ENCODE measurements at regions not wholly inside any gene's neighbourhood (a gene's known extent, or its start where the extent isn't known, plus 50 kb on each side); places are given as distances from the start of the nearest gene placed in this dataset.

DNA sequence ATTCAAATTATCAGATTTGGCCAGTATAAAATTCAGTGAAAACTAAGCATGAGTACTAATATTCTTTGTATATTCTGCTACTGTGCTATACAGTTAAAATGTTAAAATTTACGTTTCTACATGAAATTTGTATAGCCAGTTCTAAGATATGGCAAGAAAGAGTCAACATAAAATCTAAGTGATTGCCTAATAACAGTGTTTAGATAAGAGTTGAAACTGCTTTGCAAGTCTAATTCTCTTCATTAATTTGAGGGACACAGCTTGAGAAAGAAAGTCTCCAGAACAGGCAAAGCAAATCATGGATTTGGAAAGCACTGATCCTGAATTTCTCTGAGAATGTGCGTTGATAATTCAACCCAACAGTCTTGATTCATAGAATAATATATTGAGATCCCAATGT is 630.9 kb upstream of the USP24 start:
- DNase-seq (ENCODE audit: missing footprints) (no peak), ATAC-seq (no peak)
- intact Hi-C loops (cut with DNase I), result no loop called here

- DNase-seq (ENCODE audit: missing footprints) (no peak), ATAC-seq (no peak)
- intact Hi-C loops (cut with DNase I), result no loop called here
These were observed 629.2 kb upstream of the USP24 start for GRCh38 chr1:55844322-55844721.

GRCh38 chr1:55839626-55840025 is 624.5 kb upstream of the USP24 start:
- no peak for DNase-seq (ENCODE audit: missing footprints)
- no peak for ATAC-seq
- intact Hi-C loops (cut with DNase I), result no loop called here

DNA sequence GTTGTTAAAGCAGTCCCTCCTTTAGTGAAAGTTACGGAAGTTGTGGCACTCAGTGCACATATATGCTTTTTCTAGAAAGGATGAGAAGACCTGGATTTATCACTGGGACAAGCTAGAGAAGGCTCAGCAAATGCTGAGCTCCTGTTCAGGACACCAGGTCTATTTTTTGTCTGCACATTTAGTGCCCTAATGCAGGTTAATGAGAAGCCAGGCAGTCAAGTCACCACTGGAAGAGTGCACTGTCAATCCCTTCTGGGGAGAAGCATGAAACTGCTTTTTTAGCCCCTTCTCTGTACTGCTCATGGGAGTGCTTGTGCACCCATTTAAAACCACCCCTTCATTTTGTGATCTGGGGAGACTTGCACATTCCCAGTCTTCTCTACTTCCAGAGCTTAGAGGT is 624.1 kb upstream of the USP24 start:
- intact Hi-C loops (cut with DNase I), result no loop called here
- DNase-seq (ENCODE audit: missing footprints) (no peak), ATAC-seq (no peak)

- intact Hi-C loops (cut with DNase I), result no loop called here
- no peak for ATAC-seq
- DNase-seq (ENCODE audit: missing footprints), result no peak
These were observed 620.9 kb upstream of the USP24 start for GRCh38 chr1:55836086-55836485.

DNA sequence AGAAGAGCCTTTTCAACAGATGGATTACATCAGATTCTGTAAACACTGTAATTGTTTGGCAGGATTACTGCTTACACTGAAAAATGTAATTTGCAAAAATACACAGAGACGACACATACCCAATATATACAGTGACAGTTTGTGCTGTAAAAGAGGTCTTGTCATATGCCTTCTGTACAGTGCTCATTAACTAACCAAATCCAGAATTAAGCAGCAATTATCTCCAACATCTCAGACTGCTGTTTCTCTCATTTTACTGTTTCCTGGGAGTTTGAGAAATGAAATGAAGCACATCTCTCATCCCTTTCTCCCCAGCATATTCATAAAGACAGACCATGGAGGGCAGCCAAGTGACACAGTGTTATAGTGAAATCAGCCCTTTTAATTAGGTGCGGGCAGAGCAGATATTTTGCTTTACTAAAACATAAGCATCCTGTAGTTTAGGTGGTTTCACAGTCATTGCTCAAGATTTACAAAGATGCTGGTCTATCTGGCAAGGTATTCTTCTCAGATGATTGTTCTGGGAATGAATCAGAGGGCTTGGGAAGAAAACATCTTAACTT is 618.4 kb upstream of the USP24 start:
- no peak for ATAC-seq
- intact Hi-C loops (cut with DNase I), result no loop called here
- no peak for DNase-seq (ENCODE audit: missing footprints)

DNA sequence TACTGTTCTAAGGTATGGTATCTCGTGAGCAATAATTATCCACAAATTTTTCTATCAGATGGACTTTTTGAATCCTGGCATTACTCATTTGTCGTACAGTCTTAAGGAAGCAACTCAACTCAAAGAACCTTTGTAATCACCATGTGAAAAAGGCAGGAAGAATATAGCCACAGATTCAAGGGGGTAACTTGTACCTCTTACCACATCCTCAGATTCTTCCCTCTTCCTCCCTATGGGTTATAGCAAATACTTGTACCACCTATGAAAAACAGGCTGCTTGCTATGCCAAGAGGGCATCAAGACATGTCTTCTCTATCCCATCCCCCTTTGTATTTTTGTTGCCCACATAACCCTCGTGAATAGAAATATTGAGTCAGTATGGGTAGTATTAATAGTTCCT is 616.6 kb upstream of the USP24 start:
- intact Hi-C loops (cut with DNase I), result no loop called here
- DNase-seq (ENCODE audit: missing footprints), result no peak
- ATAC-seq, result no peak

GRCh38 chr1:55828044-55828443 is 612.9 kb upstream of the USP24 start:
- intact Hi-C loops (cut with DNase I), result no loop called here
- DNase-seq (ENCODE audit: missing footprints), result no peak
- no peak for ATAC-seq

DNA sequence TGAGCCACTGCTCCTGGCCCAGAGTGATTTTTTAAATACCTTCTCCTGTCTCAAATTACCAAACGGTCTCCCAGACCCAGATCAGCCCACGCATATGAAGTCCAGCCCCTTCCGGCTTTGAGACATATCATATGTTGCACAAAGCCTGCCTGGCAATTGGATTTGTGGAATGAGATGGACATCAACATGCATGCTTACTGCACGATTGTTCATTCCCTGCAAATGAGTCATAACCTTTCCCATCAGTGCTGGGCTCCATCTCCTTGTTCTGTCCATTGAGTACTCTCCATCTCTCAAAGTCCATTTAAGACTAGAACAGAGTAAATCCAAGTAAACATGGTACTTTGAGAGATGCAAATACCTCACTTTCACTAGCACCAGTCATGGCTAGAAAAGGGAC is 612.2 kb upstream of the USP24 start:
- DNase-seq (ENCODE audit: missing footprints), result no peak
- ATAC-seq, result no peak
- intact Hi-C loops (cut with DNase I), result no loop called here

- ATAC-seq (no peak), DNase-seq (ENCODE audit: missing footprints) (no peak)
- intact Hi-C loops (cut with DNase I), result no loop called here
These were observed 611.4 kb upstream of the USP24 start for GRCh38 chr1:55826381-55827080.

DNA sequence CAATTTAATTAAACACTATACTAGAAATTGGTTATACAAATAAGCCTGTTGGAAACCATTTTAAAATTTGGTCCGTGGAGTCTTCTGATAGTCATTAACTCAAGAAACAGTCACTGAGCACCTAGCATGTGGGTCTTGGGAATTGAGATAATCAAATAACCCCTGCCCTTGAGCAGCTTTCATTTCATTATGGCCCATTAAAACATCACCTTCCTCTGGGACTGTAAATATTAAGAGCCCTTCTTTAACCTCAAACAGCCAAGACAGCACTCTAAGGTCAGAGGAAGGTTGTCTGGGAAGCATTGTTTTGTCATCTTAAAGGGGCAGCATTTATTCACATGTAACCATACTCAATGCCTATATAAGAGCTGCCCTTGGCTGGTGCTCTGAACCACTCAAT is 610.3 kb upstream of the USP24 start:
- intact Hi-C loops (cut with DNase I), result no loop called here
- DNase-seq (ENCODE audit: missing footprints), result no peak
- no peak for ATAC-seq

- ATAC-seq, result no peak
- DNase-seq (ENCODE audit: missing footprints), result no peak
- intact Hi-C loops (cut with DNase I), result no loop called here
These were observed 609.1 kb upstream of the USP24 start for GRCh38 chr1:55824251-55824640.

DNA sequence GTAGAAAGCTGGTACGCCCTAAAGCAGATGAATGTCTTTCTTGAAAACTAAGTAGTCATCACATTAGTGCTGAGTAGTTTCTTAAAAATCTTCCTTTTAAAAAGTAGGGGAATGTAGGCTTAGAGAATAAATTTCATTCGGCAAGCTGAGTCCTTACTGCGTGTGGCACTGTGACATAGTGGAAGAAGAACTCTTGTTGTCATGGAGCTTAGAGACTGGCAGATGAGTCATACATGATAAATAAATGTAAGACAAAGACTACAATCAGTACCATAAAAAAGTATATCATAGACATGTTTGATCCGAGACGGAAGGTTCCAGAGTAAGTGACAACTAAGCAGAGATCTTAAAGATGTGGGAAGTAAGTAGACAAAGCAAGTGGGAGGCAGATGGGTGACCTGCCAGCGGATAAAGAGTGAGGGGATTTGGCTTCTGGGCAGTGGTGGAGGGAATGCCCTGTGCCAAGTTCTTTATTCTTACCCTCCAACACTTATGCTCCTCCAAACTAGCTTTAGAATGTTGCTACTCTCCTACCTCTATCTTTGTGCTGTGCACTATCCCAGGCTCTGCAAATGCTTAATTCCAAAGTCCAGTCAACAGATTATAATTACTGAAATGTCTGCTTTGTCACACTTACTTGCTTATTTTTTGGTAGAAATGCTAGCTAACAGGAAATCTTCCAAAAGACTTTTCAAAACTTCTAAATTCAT is 608.5 kb upstream of the USP24 start:
- no peak for DNase-seq (ENCODE audit: missing footprints)
- ATAC-seq, result no peak

DNA sequence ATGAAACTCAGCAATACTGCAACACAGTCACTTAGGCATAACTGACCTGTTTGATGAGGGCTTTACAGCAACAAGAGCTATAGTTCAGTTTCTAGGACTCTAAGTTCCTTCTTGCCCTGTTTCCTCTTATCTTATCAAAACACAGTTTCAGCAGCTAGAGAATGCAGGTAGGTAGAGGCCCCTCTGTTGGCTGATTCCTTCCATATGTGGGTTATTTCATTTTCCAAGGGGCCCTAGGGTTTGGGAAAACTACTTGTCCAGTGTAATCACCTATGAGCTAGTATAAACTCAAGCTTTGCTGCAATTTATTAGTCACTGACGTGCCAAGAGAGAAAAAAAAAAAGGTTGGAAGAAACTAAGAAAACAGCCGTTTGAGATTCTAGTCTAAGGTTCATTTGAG is 607.7 kb upstream of the USP24 start:
- intact Hi-C loops (cut with DNase I), result no loop called here

More for the DNA sequence above, 608.5 kb upstream of the USP24 start:
- intact Hi-C loops (cut with DNase I), result no loop called here

GRCh38 chr1:55821234-55821633 is 606.1 kb upstream of the USP24 start:
- no peak for DNase-seq (ENCODE audit: missing footprints)
- intact Hi-C loops (cut with DNase I), result no loop called here
- ATAC-seq, result no peak

More for the DNA sequence above, 607.7 kb upstream of the USP24 start:
- DNase-seq (ENCODE audit: missing footprints) (no peak), ATAC-seq (no peak)

GRCh38 chr1:55820501-55820900 is 605.3 kb upstream of the USP24 start:
- no peak for DNase-seq (ENCODE audit: missing footprints)

DNA sequence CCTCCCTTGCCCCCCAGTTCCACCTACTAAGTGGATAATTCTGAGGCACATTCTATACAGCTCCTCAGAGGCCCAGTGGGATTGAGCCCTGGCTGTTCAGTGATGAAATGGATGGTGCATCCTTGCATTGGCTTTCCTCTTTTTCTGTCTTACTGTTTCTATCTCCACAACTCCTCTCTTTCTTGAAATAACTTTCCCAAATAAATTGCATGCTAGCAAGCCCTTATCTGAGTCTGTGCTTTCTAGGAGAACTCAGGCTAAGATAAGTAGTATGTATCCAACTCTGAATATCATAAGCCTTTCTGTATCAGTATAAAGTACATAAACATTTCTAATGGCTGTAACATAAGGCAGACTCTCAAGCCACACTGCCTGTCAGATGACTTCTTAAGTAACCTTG is 603.8 kb upstream of the USP24 start:
- intact Hi-C loops (cut with DNase I), result no loop called here
- DNase-seq (ENCODE audit: missing footprints) (no peak), ATAC-seq (no peak)

More at GRCh38 chr1:55820501-55820900, 605.3 kb upstream of the USP24 start:
- intact Hi-C loops (cut with DNase I), result no loop called here
- no peak for ATAC-seq

GRCh38 chr1:55816456-55817426 is 601.6 kb upstream of the USP24 start:
- intact Hi-C loops (cut with DNase I), result no loop called here
- no peak for ATAC-seq
- no peak for DNase-seq (ENCODE audit: missing footprints)

DNA sequence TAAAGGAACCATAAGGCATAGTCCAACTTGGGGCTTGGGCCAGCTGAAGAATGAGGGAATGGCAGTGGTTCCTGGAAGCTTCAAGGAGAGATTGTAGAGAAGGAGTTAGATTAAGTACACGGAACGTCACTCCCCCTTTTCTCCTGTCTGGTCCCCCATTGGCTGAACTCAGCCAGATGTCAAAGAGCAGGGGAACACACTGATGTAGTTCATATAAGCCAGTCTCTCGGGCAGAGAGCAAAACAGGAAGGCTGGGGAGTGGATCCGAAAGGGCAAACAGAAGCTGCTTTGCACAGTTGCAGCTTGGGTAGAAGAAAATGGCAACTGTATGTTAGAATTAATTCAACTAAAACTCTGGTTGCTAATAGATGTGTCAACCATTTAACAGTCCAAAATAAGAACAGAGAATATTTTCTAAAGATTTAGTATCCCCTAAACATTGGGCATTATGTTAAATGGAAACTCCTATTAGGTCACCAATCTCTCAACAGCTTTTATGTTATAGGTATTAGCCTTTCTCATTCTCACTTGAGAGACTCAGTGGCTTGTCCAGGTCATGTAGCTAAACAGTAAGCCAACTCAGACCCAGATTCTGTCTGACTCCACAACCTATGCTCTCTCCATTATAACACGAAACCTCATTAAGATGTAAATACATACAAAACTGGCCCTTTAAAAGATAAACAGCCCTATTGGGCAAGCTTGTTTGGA is 600.7 kb upstream of the USP24 start:
- no peak for DNase-seq (ENCODE audit: missing footprints)
- intact Hi-C loops (cut with DNase I), result no loop called here
- no peak for ATAC-seq

Measured in Right ventricle myocardium inferior (tissue), 1 donor.